ENCODE measurements at regions not wholly inside any gene's neighbourhood (a gene's known extent, or its start where the extent isn't known, plus 50 kb on each side); places are given as distances from the start of the nearest gene placed in this dataset.

DNA sequence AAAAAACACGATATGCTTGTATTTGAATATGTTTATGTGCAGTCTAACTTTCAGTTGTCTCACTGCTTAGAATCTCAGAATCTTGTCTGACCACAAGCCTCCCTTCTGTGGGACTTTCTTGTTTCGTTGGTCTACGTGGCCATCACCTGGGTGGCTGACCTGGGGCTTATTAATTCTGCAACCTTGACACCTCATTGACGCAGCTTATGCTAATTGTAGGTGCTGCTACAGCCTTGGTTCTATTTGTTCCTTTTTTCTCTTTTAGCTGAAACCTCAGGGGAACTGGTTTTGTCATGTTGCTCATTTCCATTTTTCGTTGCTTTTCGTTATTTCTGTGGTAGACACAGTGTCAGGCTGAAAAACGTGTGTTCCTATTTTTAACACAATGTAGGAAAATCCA lies 273.7 kb downstream of the SLC4A3 start:
- Histone ChIP-seq H3K4ac (ENCODE audit: low read depth, low read length) (no peak overlapping the region), H3K27me3 (ENCODE audit: insufficient read depth, low read length) (no peaks in the 10 kb centered on the region), H4K91ac (ENCODE audit: insufficient read length, low read depth, low read length) (no peak overlapping the region), H2BK5ac (ENCODE audit: insufficient read length, low read length) (no peak overlapping the region), H2AK5ac (ENCODE audit: insufficient read length, low read length) (no peak overlapping the region), H4K5ac (ENCODE audit: insufficient read length, low read depth, low read length) (no peak overlapping the region), H2BK20ac (ENCODE audit: low read depth, low read length, poor library complexity, severe bottlenecking) (no peak overlapping the region), H3K23ac (ENCODE audit: insufficient read length, low read depth, low read length) (no peak overlapping the region), H2BK120ac (ENCODE audit: low read depth, low read length, poor library complexity, severe bottlenecking) (no peak overlapping the region), H3K9ac (ENCODE audit: extremely low read depth, insufficient read length, low read length) (no peak overlapping the region), H3K79me2 (ENCODE audit: insufficient read depth, low read length) (no peaks in the 10 kb centered on the region), H3K79me1 (ENCODE audit: insufficient read depth, low read depth, low read length, poor library complexity, severe bottlenecking) (no peaks in the 10 kb centered on the region), H3K4me2 (ENCODE audit: insufficient read depth, insufficient read length, low read length) (no peak overlapping the region), H2BK15ac (ENCODE audit: low read depth, low read length) (no peak overlapping the region), H3K4me1 (ENCODE audit: insufficient read depth, low read length) (no peaks in the 10 kb centered on the region), H2AFZ (ENCODE audit: low read length) (no peak overlapping the region), H3T11ph (ENCODE audit: low read length) (no peak overlapping the region), H4K20me1 (ENCODE audit: control insufficient read depth, insufficient read depth, insufficient read length) (no peaks in the 10 kb centered on the region), H3K9me3 (ENCODE audit: control insufficient read depth, low read depth, low read length) (no peaks in the 10 kb centered on the region), H4K8ac (replicated peaks; ENCODE audit: insufficient read length, low read depth, low read length) (no peak overlapping the region), H3K27ac (ENCODE audit: insufficient read length, low read depth, low read length) (no peak overlapping the region), H3K18ac (ENCODE audit: insufficient read length, low read depth, low read length) (no peak overlapping the region), H3K56ac (ENCODE audit: insufficient read length, low read depth, low read length) (no peak overlapping the region), H3K14ac (ENCODE audit: insufficient read depth, low read length) (no peak overlapping the region), H2BK12ac (ENCODE audit: insufficient read length, low read depth, low read length) (no peak overlapping the region), H3K23me2 (ENCODE audit: insufficient read length, low read depth, low read length, poor library complexity, severe bottlenecking) (no peaks in the 10 kb centered on the region)
- H3K27ac Mint-ChIP-seq, result no peak overlapping the region
- no peak overlapping the region for H3K4me3 Mint-ChIP-seq
- WGBS (ENCODE audit: extremely low coverage, insufficient read length, low lambda C conversion rate), result no CpG with 5 or more reads among the region's 7 CpGs
- H3K27me3 Mint-ChIP-seq (ENCODE audit: low read depth), result peaks cover 3% of the 10 kb centered on the region
- peaks cover 18 to 20% of the 10 kb centered on the region in 2 experiments for H3K4me1 Mint-ChIP-seq
- no peaks in the 10 kb centered on the region for H3K36me3 Mint-ChIP-seq (ENCODE audit: insufficient read depth in 1 of 3, low read depth in 3 of 3)
- DNase-seq, result no peak
- no peak for TF ChIP-seq CTCF (conservative IDR thresholded peaks at IDR 0.05)
- no peaks in the 10 kb centered on the region; a peak in 1 of 5 replicates for H3K9me3 Mint-ChIP-seq
